GM12878 (cell line): ENCODE measurements at regions not wholly inside any gene's neighbourhood (a gene's known extent, or its start where the extent isn't known, plus 50 kb on each side); places are given as distances from the start of the nearest gene placed in this dataset.

Experiments used
- ATAC-seq: fragments of 200-7000 bp; cut with Tn5 transposase; 3 replicates; pipeline ENCODE4 v1.9.1; 2020; ENCODE audit warnings: mild to moderate bottlenecking, moderate library complexity
- BruUV-seq: library from RNA; stranded (reverse); fragments of 400-500 nt; replicated peaks from 2 replicates; lab custom pipeline; 2021; lab: Mats Ljungman, UMichigan
- CTCF ChIA-PET: fragments of 300-600 bp; sonication (Branson Sonifier 250); formaldehyde crosslinking; extraction: SDS; loops from one replicate; lab custom pipeline; 2021; ENCODE audit warnings: inconsistent platforms; lab: Yijun Ruan, JAX
- POLR2A ChIA-PET: fragments of 350-600 bp; formaldehyde crosslinking; extraction: SDS; loops from one replicate; lab custom pipeline; 2021; ENCODE audit warnings: inconsistent platforms; lab: Charles Lee
- RAD21 ChIA-PET: fragments of 300-600 bp; sonication (Branson Sonifier 250); formaldehyde crosslinking; loops from one replicate; lab custom pipeline; 2023; ENCODE audit warnings: antibody characterized with exemption; ENCODE audit not compliant: unreplicated experiment; lab: Charles Lee
- SMC1A ChIA-PET: fragments of 300-600 bp; sonication (Branson Sonifier 250); formaldehyde crosslinking; loops from one replicate; lab custom pipeline; 2023; ENCODE audit not compliant: unreplicated experiment, uncharacterized antibody; lab: Charles Lee
- DNase-seq: peaks from one replicate; pipeline ENCODE4 v3.0.0-alpha.2; 2011; ENCODE audit warnings: low read depth, low spot score
- FAIRE-seq: peaks from 3 replicates; lab custom pipeline; 2011; peaks lifted over from hg19 to GRCh38; lab: Jason Lieb, UNC
- H2AFZ ChIP-seq: 2 replicates; pipeline ENCODE4 v1.6.0; 2011; ENCODE audit warnings: low read depth, low read length, control low read depth; ENCODE audit not compliant: control insufficient read depth
- H3K27ac ChIP-seq: 2 replicates; pipeline ENCODE4 v1.5.1; 2011; ENCODE audit warnings: control low read depth; ENCODE audit not compliant: control insufficient read depth, insufficient read depth
- H3K27me3 ChIP-seq, 2 experiments: replicated peaks in 1 of 2; 2 replicates each; pipeline versions ENCODE4 v1.6.0 to v1.6.1; 2011; ENCODE audit warnings: low read length in 1 of 2; ENCODE audit not compliant: control insufficient read depth in 2 of 2, insufficient read depth in 2 of 2
- H3K36me3 ChIP-seq, 2 experiments: 2 replicates each; pipeline ENCODE4 v1.5.1; 2011; ENCODE audit warnings: low read length in 1 of 2; ENCODE audit not compliant: control insufficient read depth in 2 of 2, insufficient read depth in 2 of 2
- H3K4me1 ChIP-seq: 2 replicates; pipeline ENCODE4 v1.6.1; 2011; ENCODE audit warnings: mild to moderate bottlenecking, low read length, moderate library complexity, mixed read lengths; ENCODE audit not compliant: control insufficient read depth, insufficient read depth
- H3K4me2 ChIP-seq: 2 replicates; pipeline ENCODE4 v1.6.0; 2011; ENCODE audit warnings: control low read depth; ENCODE audit not compliant: control insufficient read depth, insufficient read depth
- H3K4me3 ChIP-seq: fragments of 200-600 bp; sonication (generic); 2 replicates; pipeline ENCODE4 v1.5.1; 2016
- H3K79me2 ChIP-seq: 2 replicates; pipeline ENCODE4 v1.6.0; 2011; ENCODE audit warnings: low read length; ENCODE audit not compliant: control insufficient read depth, insufficient read depth
- H3K9ac ChIP-seq: 2 replicates; pipeline ENCODE4 v1.8.0; 2011; ENCODE audit warnings: low read length, control low read depth, mixed read lengths; ENCODE audit not compliant: control insufficient read depth, insufficient read depth
- H3K9me3 ChIP-seq: replicated peaks from 3 replicates; pipeline ENCODE4 v1.5.1; 2011; ENCODE audit warnings: mild to moderate bottlenecking, low read length; ENCODE audit not compliant: control insufficient read depth, insufficient read depth
- H4K20me1 ChIP-seq: 2 replicates; pipeline ENCODE4 v1.6.0; 2011; ENCODE audit not compliant: control insufficient read depth, insufficient read depth
- BCL11A ChIP-seq: IDR thresholded peaks from 2 replicates; pipeline ENCODE4 v1.6.1; 2011; ENCODE audit warnings: low read depth, low read length
- CEBPB ChIP-seq, 2 experiments: fragments of 150-350 bp in 1 of 2; IDR thresholded peaks; 2 replicates each; pipeline ENCODE4 v1.6.1; 2012 to 2014; ENCODE audit warnings: low read depth in 2 of 2, low read length in 2 of 2, borderline replicate concordance in 1 of 2, inconsistent platforms in 1 of 2
- ESRRA ChIP-seq: IDR thresholded peaks from 2 replicates; pipeline ENCODE4 v1.6.1; 2012; ENCODE audit warnings: mild to moderate bottlenecking, low read length, improper control_type of control experiment
- MEF2A ChIP-seq: IDR thresholded peaks from 2 replicates; pipeline ENCODE4 v1.6.1; 2011; ENCODE audit warnings: low read depth, mild to moderate bottlenecking, low read length, moderate library complexity; ENCODE audit not compliant: insufficient read depth
- MYB ChIP-seq: fragments of 150-350 bp; IDR thresholded peaks from 2 replicates; pipeline ENCODE4 v1.6.1; 2014; ENCODE audit warnings: mild to moderate bottlenecking, low read depth, low read length, borderline replicate concordance
- NFYB ChIP-seq: IDR thresholded peaks from 2 replicates; pipeline ENCODE4 v1.6.1; 2011; ENCODE audit warnings: low read depth, mild to moderate bottlenecking, low read length, improper control_type of control experiment, moderate library complexity; ENCODE audit not compliant: insufficient read depth
- NR2C2 ChIP-seq: IDR thresholded peaks from 2 replicates; pipeline ENCODE4 v1.6.1; 2011; ENCODE audit warnings: borderline replicate concordance, low read depth; ENCODE audit not compliant: control insufficient read depth, insufficient read length
- SMARCA5 ChIP-seq: fragments of 450-650 bp; IDR thresholded peaks from 2 replicates; pipeline ENCODE4 v1.6.1; 2017; ENCODE audit warnings: mild to moderate bottlenecking
- SMC3 ChIP-seq: IDR thresholded peaks from 2 replicates; pipeline ENCODE4 v1.6.1; 2011; ENCODE audit warnings: low read length, improper control_type of control experiment, borderline replicate concordance
- TCF12 ChIP-seq: IDR thresholded peaks from 2 replicates; pipeline ENCODE4 v1.6.1; 2011; ENCODE audit warnings: low read depth, mild to moderate bottlenecking, low read length
- WRNIP1 ChIP-seq: IDR thresholded peaks from 2 replicates; pipeline ENCODE4 v1.6.1; 2011; ENCODE audit warnings: low read depth, low read length, improper control_type of control experiment, borderline replicate concordance
- WGBS: methylation state at CpG from one replicate; pipeline ENCODE4 v1.1.6; 2016; ENCODE audit warnings: low lambda C conversion rate; ENCODE audit not compliant: insufficient replicate concordance, insufficient coverage; ENCODE audit errors: missing lambda C conversion rate; 5-methylcytosine and 5-hydroxymethylcytosine counted together
- in situ Hi-C: fragments of 300-500 bp; cut with MboI; formaldehyde crosslinking; loops from 9 replicates; pipeline ENCODE4 v1.14.3; 2018; ENCODE audit warnings: mixed read lengths
- intact Hi-C: fragments of 100-400 bp; cut with micrococcal nuclease; formaldehyde crosslinking; loops from one replicate; pipeline ENCODE4 v1.14.2; 2022; ENCODE audit not compliant: unreplicated experiment
- TF ChIP-seq, protein P1 (sequence below): fragments of 450-650 bp; IDR thresholded peaks from 2 replicates; pipeline ENCODE4 v1.6.1; 2017; ENCODE audit warnings: mild to moderate bottlenecking, low read depth, inconsistent platforms; ENCODE audit not compliant: poor library complexity, severe bottlenecking

DNA sequence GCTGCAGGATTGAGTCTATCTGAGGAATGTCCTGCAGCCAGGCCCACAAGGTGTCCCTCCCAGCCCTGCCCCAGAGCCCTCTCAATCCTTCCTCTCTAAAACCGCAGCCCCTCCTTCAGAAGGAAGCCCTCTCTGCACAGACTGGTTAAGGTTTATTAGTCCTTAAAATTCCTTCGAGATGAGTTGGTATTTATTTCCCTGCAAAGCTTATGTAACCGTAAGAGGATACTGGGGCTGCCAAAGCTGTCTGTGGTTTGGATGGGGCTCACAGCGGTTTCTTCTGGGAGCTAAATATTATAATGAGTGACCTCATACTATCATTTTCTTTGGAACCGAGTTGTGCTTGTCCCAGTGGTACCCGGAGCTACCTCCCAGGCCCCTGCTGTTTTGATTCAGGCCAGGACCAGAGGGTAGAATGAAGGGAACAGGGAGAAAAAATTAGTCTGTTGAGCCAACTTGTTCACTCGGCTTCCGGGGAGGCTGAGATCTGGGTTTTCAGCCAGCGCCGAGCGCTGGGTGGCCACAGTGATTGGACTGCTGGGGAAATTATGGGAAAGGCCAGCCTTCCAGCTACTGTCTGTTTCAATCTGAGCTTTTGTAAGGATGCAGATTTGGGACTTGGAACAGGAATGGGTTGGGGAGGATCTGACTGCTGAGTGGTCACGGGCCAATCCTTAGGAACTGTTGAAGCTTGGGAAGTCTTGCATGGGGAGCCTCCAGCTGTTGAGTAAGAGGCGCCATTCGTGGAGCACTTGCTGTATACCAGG lies 107.5 kb downstream of the NDFIP1 start:
- H3K4me1 ChIP-seq: no peaks in the 10 kb centered on the region
- no peak for FAIRE-seq
- no peaks in the 10 kb centered on the region for H3K36me3 ChIP-seq
- no peaks in the 10 kb centered on the region for H4K20me1 ChIP-seq
- H3K4me2 ChIP-seq: no peak overlapping the region
- TF ChIP-seq SMARCA5 (no peak), NFYB (no peak), ESRRA (no peak), BCL11A (no peak), MEF2A (no peak), WRNIP1 (no peak), TCF12 (no peak), SMC3 (no peak), CEBPB (IDR thresholded peaks at IDR 0.05; ENCODE audit: borderline replicate concordance in 1 of 2, low read depth in 2 of 2, low read length in 2 of 2) (no peak), MYB (no peak), NR2C2 (no peak)
- TF ChIP-seq, protein P1, sequence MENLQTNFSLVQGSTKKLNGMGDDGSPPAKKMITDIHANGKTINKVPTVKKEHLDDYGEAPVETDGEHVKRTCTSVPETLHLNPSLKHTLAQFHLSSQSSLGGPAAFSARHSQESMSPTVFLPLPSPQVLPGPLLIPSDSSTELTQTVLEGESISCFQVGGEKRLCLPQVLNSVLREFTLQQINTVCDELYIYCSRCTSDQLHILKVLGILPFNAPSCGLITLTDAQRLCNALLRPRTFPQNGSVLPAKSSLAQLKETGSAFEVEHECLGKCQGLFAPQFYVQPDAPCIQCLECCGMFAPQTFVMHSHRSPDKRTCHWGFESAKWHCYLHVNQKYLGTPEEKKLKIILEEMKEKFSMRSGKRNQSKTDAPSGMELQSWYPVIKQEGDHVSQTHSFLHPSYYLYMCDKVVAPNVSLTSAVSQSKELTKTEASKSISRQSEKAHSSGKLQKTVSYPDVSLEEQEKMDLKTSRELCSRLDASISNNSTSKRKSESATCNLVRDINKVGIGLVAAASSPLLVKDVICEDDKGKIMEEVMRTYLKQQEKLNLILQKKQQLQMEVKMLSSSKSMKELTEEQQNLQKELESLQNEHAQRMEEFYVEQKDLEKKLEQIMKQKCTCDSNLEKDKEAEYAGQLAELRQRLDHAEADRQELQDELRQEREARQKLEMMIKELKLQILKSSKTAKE: no peak
- CTCF ChIA-PET: interaction anchor here (0.6 kb wide), 1 partner anchor 24 kb away, joined by 3 read pairs; no protein-coding TSS in a partner anchor
- SMC1A ChIA-PET: interaction anchor here (0.5 kb wide), 1 partner anchor 179 kb away, joined by 4 read pairs; no protein-coding TSS in a partner anchor
- 46% methylated on average over 14 of the region's 14 CpGs for WGBS
- no peak for DNase-seq
- no peak for ATAC-seq
- no peak overlapping the region for H3K4me3 ChIP-seq
- no peak overlapping the region for H2AFZ ChIP-seq
- H3K27ac ChIP-seq: no peak overlapping the region
- intact Hi-C loops (no loop called here), in situ Hi-C loops (no loop called here)
- POLR2A ChIA-PET: no interaction called here
- no peak overlapping the region for H3K9ac ChIP-seq
- BruUV-seq: no TSS peak
- H3K9me3 ChIP-seq: no peaks in the 10 kb centered on the region
- no peaks in the 10 kb centered on the region for H3K79me2 ChIP-seq
- H3K27me3 ChIP-seq: no peaks in the 10 kb centered on the region; a peak in 1 of 4 replicates
- RAD21 ChIA-PET: interaction anchor here (0.5 kb wide), 1 partner anchor 618 kb away, joined by 3 read pairs; no protein-coding TSS in a partner anchor
